CD4-positive, CD25-positive, alpha-beta regulatory T cell (primary cell): ENCODE measurements at regions not wholly inside any gene's neighbourhood (a gene's known extent, or its start where the extent isn't known, plus 50 kb on each side); places are given as distances from the start of the nearest gene placed in this dataset.
"Not testable (repeated sequence)": the region's sequence is repeated elsewhere in the genome, so short reads cannot be mapped to it uniquely, and the experiment has no call there.

Experiments used
- ATAC-seq, 2 donors: fragments of 150-1000 bp; cut with Tn5 transposase; one replicate each; pipeline ENCODE4 v1.10.0; 2021; ENCODE audit warnings: low read depth in 2 of 2, moderate number of reproducible peaks in 2 of 2, moderate library complexity in 1 of 2
- DNase-seq, 3 donors: peaks; one replicate each; pipeline versions ENCODE4 v3.0.0 to v3.0.0-alpha.2; 2012 to 2022; ENCODE audit warnings: mixed read lengths in 1 of 3
- H3K27ac ChIP-seq: one replicate; pipeline ENCODE4 v1.7.0; 2013; ENCODE audit warnings: mild to moderate bottlenecking, low read length; ENCODE audit not compliant: insufficient read depth, poor library complexity, severe bottlenecking
- H3K27me3 ChIP-seq: one replicate; pipeline ENCODE4 v1.7.0; 2013; ENCODE audit warnings: low read length; ENCODE audit not compliant: control insufficient read depth, insufficient read depth
- H3K36me3 ChIP-seq: one replicate; pipeline ENCODE4 v1.7.0; 2013; ENCODE audit warnings: mild to moderate bottlenecking, low read length, moderate library complexity; ENCODE audit not compliant: control insufficient read depth, insufficient read depth
- H3K4me1 ChIP-seq: 2 replicates; pipeline ENCODE4 v1.7.0; 2013; ENCODE audit warnings: mild to moderate bottlenecking, low read length; ENCODE audit not compliant: insufficient read depth, control insufficient read depth, poor library complexity, severe bottlenecking
- H3K4me3 ChIP-seq: one replicate; pipeline ENCODE4 v1.7.0; 2013; ENCODE audit warnings: low read depth, mild to moderate bottlenecking, low read length, moderate library complexity
- H3K9me3 ChIP-seq, 2 experiments: 1 replicate in 1 of 2; 2 replicates in 1 of 2; pipeline ENCODE4 v1.7.0; 2013; ENCODE audit warnings: low read length in 2 of 2, mild to moderate bottlenecking in 1 of 2, moderate library complexity in 1 of 2; ENCODE audit not compliant: control insufficient read depth in 2 of 2
- H3K27ac Mint-ChIP-seq, 3 donors: one replicate each; pipeline ENCODE4 v1.8.0; 2020 to 2022; ENCODE audit warnings: mild to moderate bottlenecking in 3 of 3, mixed read lengths in 3 of 3, moderate library complexity in 2 of 3
- H3K27me3 Mint-ChIP-seq: one replicate; pipeline ENCODE4 v1.8.0; 2022; ENCODE audit warnings: mild to moderate bottlenecking, mixed read lengths
- H3K36me3 Mint-ChIP-seq: one replicate; pipeline ENCODE4 v1.8.0; 2020; ENCODE audit warnings: mixed read lengths
- H3K4me1 Mint-ChIP-seq, 4 donors: one replicate each; pipeline ENCODE4 v1.8.0; 2020 to 2022; ENCODE audit warnings: mixed read lengths in 4 of 4, mild to moderate bottlenecking in 1 of 4
- H3K4me3 Mint-ChIP-seq, 4 donors: one replicate each; pipeline ENCODE4 v1.8.0; 2020 to 2022; ENCODE audit warnings: mild to moderate bottlenecking in 4 of 4, mixed read lengths in 4 of 4, moderate library complexity in 3 of 4
- H3K9me3 Mint-ChIP-seq, 7 donors: one replicate each; pipeline ENCODE4 v1.8.0; 2020 to 2022; ENCODE audit warnings: mixed read lengths in 7 of 7, mild to moderate bottlenecking in 3 of 7, moderate library complexity in 2 of 7

- DNase-seq (no peak), ATAC-seq (no peak)
- Histone ChIP-seq H3K27ac (no peak overlapping the region), H3K36me3 (no peaks in the 10 kb centered on the region), H3K4me3 (no peak overlapping the region), H3K27me3 (no peaks in the 10 kb centered on the region), H3K9me3 (no peaks in the 10 kb centered on the region), H3K4me1 (no peaks in the 10 kb centered on the region)
- Mint-ChIP-seq H3K27me3 (no peaks in the 10 kb centered on the region), H3K4me3 (no peak overlapping the region), H3K9me3 (peaks cover 0 to 4% (median 1%) of the 10 kb centered on the region in 7 donors), H3K36me3 (no peaks in the 10 kb centered on the region), H3K4me1 (no peaks in the 10 kb centered on the region), H3K27ac (no peak overlapping the region)
These were observed 90.0 kb upstream of the CTDP1 start for GRCh38 chr18:79589601-79590091.

DNA sequence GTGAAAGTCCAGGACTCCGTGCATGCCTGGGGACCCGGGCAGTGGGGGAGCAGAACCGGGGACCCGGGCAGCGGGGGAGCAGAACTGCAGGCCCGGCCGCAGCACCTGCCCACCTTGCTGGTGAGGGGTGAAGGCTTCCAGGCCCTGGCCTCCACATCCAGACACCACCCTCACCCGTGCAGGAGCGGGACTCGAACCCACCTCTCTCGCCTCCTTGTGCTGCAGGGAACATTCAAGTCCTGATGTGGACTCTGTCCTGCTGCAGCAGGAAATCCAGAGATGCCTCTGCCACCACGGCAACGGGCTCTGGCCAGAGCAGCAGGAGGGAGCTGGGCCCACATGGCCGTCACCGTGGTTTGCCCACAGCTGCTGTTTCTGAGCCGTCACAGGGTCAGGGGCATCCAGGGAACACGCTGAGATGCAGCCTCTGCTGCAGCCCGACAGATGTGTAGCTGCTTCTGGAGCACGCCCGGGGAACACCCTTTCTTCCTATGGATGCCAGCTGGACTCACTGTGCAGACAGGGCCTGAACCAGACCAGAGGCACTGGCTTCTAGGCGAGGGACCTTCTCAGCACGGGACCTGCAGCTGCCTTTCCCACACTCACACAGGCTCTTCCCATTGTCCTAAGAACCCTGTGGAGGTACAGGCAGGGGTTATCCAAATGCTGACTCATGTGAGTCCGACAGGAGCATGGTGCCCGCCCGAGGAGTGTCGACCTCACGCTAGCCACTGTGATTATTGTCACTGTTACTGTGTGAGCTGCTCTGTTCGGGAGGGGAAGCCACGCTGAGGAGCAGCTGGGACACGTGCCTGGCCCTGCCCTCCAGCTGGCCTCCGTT is 89.2 kb upstream of the CTDP1 start:
- Histone ChIP-seq H3K36me3 (no peaks in the 10 kb centered on the region), H3K27ac (no peak overlapping the region), H3K9me3 (no peaks in the 10 kb centered on the region), H3K4me1 (no peaks in the 10 kb centered on the region), H3K4me3 (no peak overlapping the region), H3K27me3 (no peaks in the 10 kb centered on the region)
- no peaks in the 10 kb centered on the region for H3K36me3 Mint-ChIP-seq
- no peak overlapping the region for H3K27ac Mint-ChIP-seq
- no peaks in the 10 kb centered on the region for H3K4me1 Mint-ChIP-seq
- H3K27me3 Mint-ChIP-seq, result no peaks in the 10 kb centered on the region
- peaks cover 0 to 4% (median 1%) of the 10 kb centered on the region in 7 donors for H3K9me3 Mint-ChIP-seq
- H3K4me3 Mint-ChIP-seq, result no peak overlapping the region
- DNase-seq (no peak), ATAC-seq (no peak)

- Mint-ChIP-seq H3K4me3 (no peak overlapping the region), H3K4me1 (no peaks in the 10 kb centered on the region), H3K9me3 (peaks cover 0 to 4% (median 1%) of the 10 kb centered on the region in 7 donors), H3K27ac (no peak overlapping the region), H3K27me3 (no peaks in the 10 kb centered on the region), H3K36me3 (no peaks in the 10 kb centered on the region)
- Histone ChIP-seq H3K4me1 (no peaks in the 10 kb centered on the region), H3K36me3 (no peaks in the 10 kb centered on the region), H3K27ac (no peak overlapping the region), H3K27me3 (no peaks in the 10 kb centered on the region), H3K4me3 (no peak overlapping the region), H3K9me3 (no peaks in the 10 kb centered on the region)
- ATAC-seq, result no peak
- DNase-seq, result no peak
These were observed 88.6 kb upstream of the CTDP1 start for GRCh38 chr18:79591032-79591308.

DNA sequence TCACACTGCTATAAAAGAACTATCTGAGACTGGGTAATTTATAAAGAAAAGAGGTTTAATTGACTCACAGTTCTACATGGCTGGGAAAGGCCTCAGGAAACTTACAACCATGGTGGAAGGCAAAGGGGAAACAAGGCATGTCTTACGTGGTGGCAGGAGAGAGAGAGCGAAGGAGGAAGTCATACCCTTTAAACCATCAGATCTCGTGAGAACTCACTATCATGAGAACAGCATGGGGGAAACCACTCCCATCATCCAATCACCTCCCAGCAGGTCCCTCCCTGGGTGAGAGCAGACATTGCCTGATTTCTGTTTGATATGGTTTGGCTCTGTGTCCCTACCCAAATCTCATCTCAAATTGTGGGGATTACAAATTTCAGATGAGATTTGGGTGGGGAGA is 86.9 kb upstream of the CTDP1 start:
- not testable (repeated sequence) for H3K4me3 ChIP-seq, H3K4me1 Mint-ChIP-seq, H3K27ac Mint-ChIP-seq, H3K27me3 ChIP-seq, H3K27me3 Mint-ChIP-seq, H3K9me3 ChIP-seq, H3K36me3 ChIP-seq, H3K4me3 Mint-ChIP-seq, H3K4me1 ChIP-seq, H3K9me3 Mint-ChIP-seq, H3K27ac ChIP-seq, H3K36me3 Mint-ChIP-seq, DNase-seq, ATAC-seq

DNA sequence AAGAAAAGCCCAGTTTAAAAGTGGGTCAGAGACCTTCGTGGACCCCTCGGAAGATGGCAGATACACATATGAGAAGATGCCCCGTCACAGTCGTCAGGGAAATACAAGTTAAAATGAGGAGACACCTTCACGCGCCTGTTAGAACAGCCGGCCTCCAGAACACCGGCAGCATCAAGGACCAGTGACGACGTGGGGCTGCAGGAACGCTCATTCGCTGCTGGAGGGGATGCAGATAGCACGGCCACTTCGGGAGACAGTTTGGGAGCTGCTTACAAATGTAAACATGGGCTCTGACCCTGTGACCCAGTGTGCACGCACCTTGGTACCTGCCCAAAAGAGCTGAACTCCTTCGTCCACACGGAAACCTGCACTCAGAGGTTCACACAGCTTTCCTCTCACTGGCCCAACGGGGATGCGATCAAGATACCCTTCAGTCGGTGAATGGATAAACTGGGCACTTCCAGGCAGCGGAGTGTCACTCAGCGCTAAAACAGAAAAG is 83.7 kb upstream of the CTDP1 start:
- H3K36me3 Mint-ChIP-seq, result no peaks in the 10 kb centered on the region
- no peak overlapping the region for H3K27ac ChIP-seq
- H3K4me1 Mint-ChIP-seq, result no peaks in the 10 kb centered on the region
- no peaks in the 10 kb centered on the region for H3K27me3 ChIP-seq
- H3K36me3 ChIP-seq, result no peaks in the 10 kb centered on the region
- H3K4me1 ChIP-seq, result no peaks in the 10 kb centered on the region
- ATAC-seq (no peak), DNase-seq (no peak)
- no peaks in the 10 kb centered on the region for H3K9me3 ChIP-seq
- no peaks in the 10 kb centered on the region for H3K27me3 Mint-ChIP-seq
- no peak overlapping the region for H3K4me3 ChIP-seq
- peaks cover 0 to 4% (median 1%) of the 10 kb centered on the region in 7 donors for H3K9me3 Mint-ChIP-seq
- H3K4me3 Mint-ChIP-seq, result no peak overlapping the region
- H3K27ac Mint-ChIP-seq, result no peak overlapping the region

GRCh38 chr18:79596446-79597175 is 83.0 kb upstream of the CTDP1 start:
- Histone ChIP-seq H3K4me1 (no peaks in the 10 kb centered on the region), H3K9me3 (no peaks in the 10 kb centered on the region), H3K4me3 (no peak overlapping the region), H3K27ac (no peak overlapping the region), H3K27me3 (no peaks in the 10 kb centered on the region), H3K36me3 (no peaks in the 10 kb centered on the region)
- no peaks in the 10 kb centered on the region for H3K36me3 Mint-ChIP-seq
- DNase-seq, result no peak
- no peak overlapping the region for H3K27ac Mint-ChIP-seq
- peaks cover 4% of the 10 kb centered on the region for H3K27me3 Mint-ChIP-seq
- ATAC-seq, result no peak
- H3K9me3 Mint-ChIP-seq, result peaks cover 0 to 4% (median 1%) of the 10 kb centered on the region in 7 donors
- no peak overlapping the region for H3K4me3 Mint-ChIP-seq
- no peaks in the 10 kb centered on the region for H3K4me1 Mint-ChIP-seq

DNA sequence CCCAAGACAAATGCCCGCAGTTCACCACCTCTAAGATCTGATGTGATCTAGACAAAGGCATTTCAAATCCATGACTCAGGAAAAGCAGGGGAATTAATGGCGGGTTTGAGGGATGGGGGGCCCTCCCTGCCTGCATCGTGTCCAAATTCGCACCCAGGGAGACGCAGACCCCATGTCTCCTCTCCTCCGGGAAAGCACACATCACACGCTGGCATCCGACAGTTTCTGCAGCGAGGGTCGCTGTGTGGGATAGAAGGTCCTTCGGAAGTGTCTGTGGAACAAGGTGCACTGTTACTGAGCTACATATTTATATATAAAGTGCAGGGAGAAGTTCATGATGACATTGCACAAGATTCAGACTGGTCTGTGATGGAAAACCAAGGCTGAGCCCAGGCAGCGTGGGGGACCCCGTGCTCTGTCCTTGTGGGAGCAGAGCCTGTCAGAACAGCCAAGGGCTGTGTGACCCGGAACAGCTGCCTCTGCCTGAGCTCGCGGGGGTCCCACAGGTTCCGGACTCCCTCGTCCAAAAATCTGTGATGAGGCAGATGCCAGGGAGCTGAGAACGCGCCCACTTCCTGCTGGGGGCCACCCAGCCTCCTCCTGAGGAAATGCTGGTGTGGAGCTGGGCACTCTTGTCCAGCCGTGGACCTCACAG is 82.3 kb upstream of the CTDP1 start:
- Mint-ChIP-seq H3K36me3 (no peaks in the 10 kb centered on the region), H3K27me3 (peaks cover 4% of the 10 kb centered on the region), H3K27ac (no peak overlapping the region), H3K9me3 (peaks cover 0 to 4% (median 1%) of the 10 kb centered on the region in 7 donors), H3K4me3 (no peak overlapping the region), H3K4me1 (no peaks in the 10 kb centered on the region)
- H3K27ac ChIP-seq, result no peak overlapping the region
- no peak for ATAC-seq
- no peaks in the 10 kb centered on the region for H3K36me3 ChIP-seq
- no peaks in the 10 kb centered on the region for H3K27me3 ChIP-seq
- no peaks in the 10 kb centered on the region for H3K9me3 ChIP-seq
- no peak overlapping the region for H3K4me3 ChIP-seq
- no peaks in the 10 kb centered on the region for H3K4me1 ChIP-seq
- no peak for DNase-seq
